HEK293T (cell line): ENCODE measurements at regions not wholly inside any gene's neighbourhood (a gene's known extent, or its start where the extent isn't known, plus 50 kb on each side); places are given as distances from the start of the nearest gene placed in this dataset.

Source experiments
- CTCF ChIA-PET: fragments of 350-600 bp; formaldehyde crosslinking; extraction: SDS; loops from one replicate; lab custom pipeline; 2021; ENCODE audit warnings: antibody characterized with exemption, inconsistent platforms; lab: Yijun Ruan, JAX
- POLR2A ChIA-PET: fragments of 350-600 bp; formaldehyde crosslinking; extraction: SDS; loops from one replicate; lab custom pipeline; 2020; ENCODE audit warnings: antibody characterized with exemption, inconsistent platforms; lab: Yijun Ruan, JAX
- DNase-seq: peaks from one replicate; pipeline ENCODE4 v3.0.0; 2012; ENCODE audit warnings: mixed read lengths; ENCODE audit errors: extremely low spot score
- ARNT ChIP-seq: fragments of 450-650 bp; IDR thresholded peaks from 2 replicates; pipeline ENCODE4 v1.6.1; 2017; ENCODE audit warnings: mild to moderate bottlenecking
- BHLHE40 ChIP-seq: fragments of 450-650 bp; IDR thresholded peaks from 2 replicates; pipeline ENCODE4 v1.6.1; 2016; ENCODE audit warnings: mild to moderate bottlenecking, moderate library complexity, borderline replicate concordance
- CTBP1 ChIP-seq: fragments of 450-650 bp; IDR thresholded peaks from 2 replicates; pipeline ENCODE4 v1.6.1; 2016; ENCODE audit warnings: borderline replicate concordance
- ELF4 ChIP-seq: fragments of 450-650 bp; IDR thresholded peaks from 2 replicates; pipeline ENCODE4 v1.6.1; 2017; ENCODE audit warnings: antibody characterized with exemption
- FOXA1 ChIP-seq: fragments of 450-650 bp; IDR thresholded peaks from 2 replicates; pipeline ENCODE4 v1.6.1; 2016; ENCODE audit warnings: mild to moderate bottlenecking
- FOXK2 ChIP-seq: fragments of 450-650 bp; IDR thresholded peaks from 2 replicates; pipeline ENCODE4 v1.6.1; 2016; ENCODE audit warnings: mild to moderate bottlenecking
- FOXM1 ChIP-seq: fragments of 450-650 bp; IDR thresholded peaks from 2 replicates; pipeline ENCODE4 v1.6.1; 2017; ENCODE audit warnings: mild to moderate bottlenecking, borderline replicate concordance
- HDGF ChIP-seq: fragments of 450-650 bp; IDR thresholded peaks from 2 replicates; pipeline ENCODE4 v1.6.1; 2017; ENCODE audit warnings: antibody characterized with exemption, borderline replicate concordance
- L3MBTL2 ChIP-seq: fragments of 450-650 bp; conservative IDR thresholded peaks from 2 replicates; pipeline ENCODE4 v1.6.1; 2016; ENCODE audit warnings: mild to moderate bottlenecking
- LEF1 ChIP-seq: fragments of 450-650 bp; IDR thresholded peaks from 2 replicates; pipeline ENCODE4 v1.6.1; 2017; ENCODE audit warnings: mild to moderate bottlenecking, borderline replicate concordance
- NFRKB ChIP-seq: fragments of 450-650 bp; IDR thresholded peaks from 2 replicates; pipeline ENCODE4 v1.6.1; 2016; ENCODE audit warnings: mild to moderate bottlenecking, moderate library complexity
- PKNOX1 ChIP-seq: fragments of 450-650 bp; IDR thresholded peaks from 2 replicates; pipeline ENCODE4 v1.6.1; 2016
- SP1 ChIP-seq: fragments of 450-650 bp; IDR thresholded peaks from 2 replicates; pipeline ENCODE4 v1.6.1; 2017
- SUZ12 ChIP-seq: fragments of 450-650 bp; IDR thresholded peaks from 2 replicates; pipeline ENCODE4 v1.6.1; 2016; ENCODE audit warnings: mild to moderate bottlenecking
- TARDBP ChIP-seq: fragments of 450-650 bp; IDR thresholded peaks from 2 replicates; pipeline ENCODE4 v1.6.1; 2016
- ZNF384 ChIP-seq: fragments of 450-650 bp; IDR thresholded peaks from 2 replicates; pipeline ENCODE4 v1.6.1; 2016

- no peak for TF ChIP-seq TARDBP
- no peak for TF ChIP-seq BHLHE40
- no peak for TF ChIP-seq FOXM1
- TF ChIP-seq HDGF = no peak
- no peak for TF ChIP-seq ARNT
- no peak for TF ChIP-seq PKNOX1
- TF ChIP-seq FOXA1 = no peak
- TF ChIP-seq ELF4 = no peak
- no peak for TF ChIP-seq ZNF384
- TF ChIP-seq FOXK2 = no peak
- ChIA-PET CTCF (no interaction called here), POLR2A (no interaction called here)
- DNase-seq = no peak
Observed at GRCh38 chr18:11502368-11502767, 107.0 kb upstream of the SLC35G4 start.

- POLR2A ChIA-PET = no interaction called here
Observed at GRCh38 chr18:11501352-11501751, 108.0 kb upstream of the SLC35G4 start.

GRCh38 chr18:11500153-11501122 lies 109.0 kb upstream of the SLC35G4 start:
- CTCF ChIA-PET = no interaction called here
- TF ChIP-seq TARDBP (no peak), SUZ12 (no peak), SP1 (no peak), FOXK2 (no peak), LEF1 (no peak), ELF4 (no peak), HDGF (no peak), NFRKB (no peak), ZNF384 (no peak)
- POLR2A ChIA-PET = no interaction called here
- DNase-seq = no peak

More at GRCh38 chr18:11501352-11501751, 108.0 kb upstream of the SLC35G4 start:
- DNase-seq = no peak
- no peak for TF ChIP-seq CTBP1
- no peak for TF ChIP-seq HDGF
- no peak for TF ChIP-seq BHLHE40
- no peak for TF ChIP-seq LEF1
- no peak for TF ChIP-seq FOXM1
- TF ChIP-seq FOXK2 = no peak
- no peak for TF ChIP-seq PKNOX1
- no peak for TF ChIP-seq L3MBTL2
- no peak for TF ChIP-seq ARNT
- TF ChIP-seq TARDBP = no peak
- TF ChIP-seq NFRKB = no peak
- TF ChIP-seq ZNF384 = no peak
- CTCF ChIA-PET = no interaction called here

- ChIA-PET POLR2A (no interaction called here), CTCF (interaction anchor here (1.3 kb wide), 1 partner anchor 20 kb away, joined by 4 read pairs; no protein-coding TSS in a partner anchor)
- DNase-seq = no peak
- no peak for TF ChIP-seq L3MBTL2
- TF ChIP-seq FOXA1 = no peak
- TF ChIP-seq NFRKB = no peak
- no peak for TF ChIP-seq TARDBP
- no peak for TF ChIP-seq FOXK2
- no peak for TF ChIP-seq SUZ12
- no peak for TF ChIP-seq ELF4
- no peak for TF ChIP-seq CTBP1
- no peak for TF ChIP-seq FOXM1
- TF ChIP-seq ZNF384 = no peak
- no peak for TF ChIP-seq ARNT
- no peak for TF ChIP-seq SP1
- no peak for TF ChIP-seq HDGF
Observed at GRCh38 chr18:11498821-11499220, 110.6 kb upstream of the SLC35G4 start.

- TF ChIP-seq FOXK2 = no peak
- TF ChIP-seq LEF1 = no peak
- no peak for TF ChIP-seq L3MBTL2
- no peak for TF ChIP-seq HDGF
- TF ChIP-seq SP1 = no peak
- no peak for TF ChIP-seq FOXM1
- no peak for TF ChIP-seq ARNT
- ChIA-PET CTCF (interaction anchor here (1.3 kb wide), 1 partner anchor 21 kb away, joined by 4 read pairs; no protein-coding TSS in a partner anchor), POLR2A (no interaction called here)
- no peak for DNase-seq
Observed at GRCh38 chr18:11497585-11497984, 111.8 kb upstream of the SLC35G4 start.

GRCh38 chr18:11496526-11497172 lies 112.7 kb upstream of the SLC35G4 start:
- POLR2A ChIA-PET = no interaction called here
- DNase-seq = no peak

More at GRCh38 chr18:11496526-11497172, 112.7 kb upstream of the SLC35G4 start:
- CTCF ChIA-PET = no interaction called here
- no peak for TF ChIP-seq BHLHE40
- TF ChIP-seq LEF1 = no peak
- no peak for TF ChIP-seq PKNOX1
- no peak for TF ChIP-seq TARDBP
- TF ChIP-seq FOXA1 = no peak
- TF ChIP-seq FOXM1 = no peak
- no peak for TF ChIP-seq ARNT
- TF ChIP-seq ZNF384 = no peak
- no peak for TF ChIP-seq NFRKB
- no peak for TF ChIP-seq SUZ12
- TF ChIP-seq SP1 = no peak
- TF ChIP-seq L3MBTL2 = no peak
- no peak for TF ChIP-seq HDGF
- no peak for TF ChIP-seq CTBP1
- TF ChIP-seq FOXK2 = no peak
